Muscle of leg (tissue), 3 donors: ENCODE measurements at regions not wholly inside any gene's neighbourhood (a gene's known extent, or its start where the extent isn't known, plus 50 kb on each side); places are given as distances from the start of the nearest gene placed in this dataset.

ENCODE experiments used
- DNase-seq: peaks from one replicate; pipeline ENCODE4 v3.0.0; 2013
- H3K27ac ChIP-seq: one replicate; pipeline ENCODE4 v1.5.1; 2013; ENCODE audit warnings: mild to moderate bottlenecking, low read length, control low read depth
- H3K27me3 ChIP-seq: one replicate; pipeline ENCODE4 v1.6.1; 2013; ENCODE audit warnings: low read length; ENCODE audit not compliant: control insufficient read depth, insufficient read depth
- H3K36me3 ChIP-seq: one replicate; pipeline ENCODE4 v1.6.1; 2013; ENCODE audit warnings: low read length; ENCODE audit not compliant: control insufficient read depth, insufficient read depth
- H3K4me1 ChIP-seq: one replicate; pipeline ENCODE4 v1.6.1; 2013; ENCODE audit warnings: low read length; ENCODE audit not compliant: control insufficient read depth, insufficient read depth
- H3K4me3 ChIP-seq: one replicate; pipeline ENCODE4 v1.5.1; 2013; ENCODE audit warnings: low read length, control low read depth
- H3K9me3 ChIP-seq: replicated peaks from 2 replicates; pipeline ENCODE4 v1.6.1; 2013; ENCODE audit warnings: low read depth, low read length; ENCODE audit not compliant: control insufficient read depth
- WGBS: methylation state at CpG from one replicate; pipeline ENCODE4 v1.1.5; 2013; ENCODE audit warnings: missing lambda C conversion rate; ENCODE audit not compliant: insufficient coverage; 5-methylcytosine and 5-hydroxymethylcytosine counted together

GRCh38 chr22:47394504-47395440 is 632.3 kb downstream of the TBC1D22A start:
- DNase-seq, result no peak
- 41% methylated on average over 3 of the region's 12 CpGs for WGBS
- Histone ChIP-seq H3K4me1 (peaks cover 3% of the 10 kb centered on the region), H3K27me3 (peaks cover 10% of the 10 kb centered on the region), H3K27ac (no peak overlapping the region), H3K36me3 (no peaks in the 10 kb centered on the region), H3K9me3 (no peaks in the 10 kb centered on the region), H3K4me3 (no peak overlapping the region)

- WGBS, result 95% methylated on average over 7 of the region's 9 CpGs
- H3K36me3 ChIP-seq, result no peaks in the 10 kb centered on the region
- H3K27me3 ChIP-seq, result peaks cover 10% of the 10 kb centered on the region
- H3K9me3 ChIP-seq, result no peaks in the 10 kb centered on the region
- H3K27ac ChIP-seq, result no peak overlapping the region
- peaks cover 3% of the 10 kb centered on the region for H3K4me1 ChIP-seq
- H3K4me3 ChIP-seq, result no peak overlapping the region
- no peak for DNase-seq
Observed at GRCh38 chr22:47393191-47393590, 630.7 kb downstream of the TBC1D22A start.

- DNase-seq, result no peak
- H3K36me3 ChIP-seq, result no peaks in the 10 kb centered on the region
- peaks cover 10% of the 10 kb centered on the region for H3K27me3 ChIP-seq
- no peaks in the 10 kb centered on the region for H3K9me3 ChIP-seq
- H3K4me3 ChIP-seq, result no peak overlapping the region
- H3K4me1 ChIP-seq, result peaks cover 7% of the 10 kb centered on the region
- no peak overlapping the region for H3K27ac ChIP-seq
- 78% methylated on average over 5 of the region's 8 CpGs for WGBS
Observed at GRCh38 chr22:47392729-47393128, 630.3 kb downstream of the TBC1D22A start.

GRCh38 chr22:47392054-47392347 is 629.6 kb downstream of the TBC1D22A start:
- Histone ChIP-seq H3K9me3 (no peaks in the 10 kb centered on the region), H3K27me3 (peaks cover 13% of the 10 kb centered on the region), H3K27ac (no peak overlapping the region), H3K4me3 (no peak overlapping the region), H3K36me3 (no peaks in the 10 kb centered on the region), H3K4me1 (peaks cover 8% of the 10 kb centered on the region)
- DNase-seq, result no peak
- WGBS, result 86% methylated on average over 9 of the region's 11 CpGs

GRCh38 chr22:47391169-47392053 is 629.0 kb downstream of the TBC1D22A start:
- Histone ChIP-seq H3K4me3 (no peak overlapping the region), H3K36me3 (no peaks in the 10 kb centered on the region), H3K9me3 (no peaks in the 10 kb centered on the region), H3K27me3 (peaks cover 16% of the 10 kb centered on the region), H3K27ac (no peak overlapping the region), H3K4me1 (peaks cover 8% of the 10 kb centered on the region)
- WGBS, result 78% methylated on average over 11 of the region's 23 CpGs
- DNase-seq, result no peak

- Histone ChIP-seq H3K9me3 (no peaks in the 10 kb centered on the region), H3K4me3 (no peak overlapping the region), H3K27me3 (peaks cover 13% of the 10 kb centered on the region), H3K36me3 (no peaks in the 10 kb centered on the region), H3K4me1 (peaks cover 5% of the 10 kb centered on the region), H3K27ac (no peak overlapping the region)
- WGBS, result 84% methylated on average over 41 of the region's 44 CpGs
- DNase-seq, result no peak
Observed at GRCh38 chr22:47390026-47390970, 627.8 kb downstream of the TBC1D22A start.

- H3K9me3 ChIP-seq, result no peaks in the 10 kb centered on the region
- peaks cover 16% of the 10 kb centered on the region for H3K27me3 ChIP-seq
- no peak overlapping the region for H3K4me3 ChIP-seq
- no peak for DNase-seq
- peaks cover 5% of the 10 kb centered on the region for H3K4me1 ChIP-seq
- H3K27ac ChIP-seq, result no peak overlapping the region
- no peaks in the 10 kb centered on the region for H3K36me3 ChIP-seq
- 69% methylated on average over 11 of the region's 11 CpGs for WGBS
Observed at GRCh38 chr22:47389201-47389600, 626.8 kb downstream of the TBC1D22A start.

GRCh38 chr22:47388778-47389177 is 626.3 kb downstream of the TBC1D22A start:
- H3K27me3 ChIP-seq, result peaks cover 16% of the 10 kb centered on the region
- WGBS, result 64% methylated on average over 2 of the region's 5 CpGs
- H3K9me3 ChIP-seq, result no peaks in the 10 kb centered on the region

GRCh38 chr22:47388331-47388730 is 625.9 kb downstream of the TBC1D22A start:
- Histone ChIP-seq H3K27me3 (peaks cover 16% of the 10 kb centered on the region), H3K27ac (no peak overlapping the region), H3K4me1 (peaks cover 5% of the 10 kb centered on the region), H3K4me3 (no peak overlapping the region), H3K36me3 (no peaks in the 10 kb centered on the region), H3K9me3 (no peaks in the 10 kb centered on the region)
- no peak for DNase-seq
- no CpG with 5 or more reads among the region's 7 CpGs for WGBS

More at GRCh38 chr22:47388778-47389177, 626.3 kb downstream of the TBC1D22A start:
- DNase-seq, result no peak
- Histone ChIP-seq H3K36me3 (no peaks in the 10 kb centered on the region), H3K4me1 (peaks cover 5% of the 10 kb centered on the region), H3K27ac (no peak overlapping the region), H3K4me3 (no peak overlapping the region)
